C4-2B (cell line): ENCODE measurements at regions not wholly inside any gene's neighbourhood (a gene's known extent, or its start where the extent isn't known, plus 50 kb on each side); places are given as distances from the start of the nearest gene placed in this dataset.
"Not testable (repeated sequence)": the region's sequence is repeated elsewhere in the genome, so short reads cannot be mapped to it uniquely, and the experiment has no call there.

Source experiments
- H3K27ac ChIP-seq: fragments of 450-650 bp; 2 replicates; pipeline ENCODE4 v1.5.1; 2017
- ZFX ChIP-seq: fragments of 450-650 bp; IDR thresholded peaks from 2 replicates; pipeline ENCODE4 v1.6.1; 2017
- TF ChIP-seq, protein P1 (sequence below): fragments of 450-650 bp; conservative IDR thresholded peaks from 2 replicates; pipeline ENCODE4 v1.5.1; 2017; ENCODE audit warnings: mild to moderate bottlenecking

GRCh38 chr1:242610209-242610608, 85.7 kb upstream of the PLD5 start:
- no peak overlapping the region for H3K27ac ChIP-seq
- no peak for TF ChIP-seq ZFX
- TF ChIP-seq, protein P1, sequence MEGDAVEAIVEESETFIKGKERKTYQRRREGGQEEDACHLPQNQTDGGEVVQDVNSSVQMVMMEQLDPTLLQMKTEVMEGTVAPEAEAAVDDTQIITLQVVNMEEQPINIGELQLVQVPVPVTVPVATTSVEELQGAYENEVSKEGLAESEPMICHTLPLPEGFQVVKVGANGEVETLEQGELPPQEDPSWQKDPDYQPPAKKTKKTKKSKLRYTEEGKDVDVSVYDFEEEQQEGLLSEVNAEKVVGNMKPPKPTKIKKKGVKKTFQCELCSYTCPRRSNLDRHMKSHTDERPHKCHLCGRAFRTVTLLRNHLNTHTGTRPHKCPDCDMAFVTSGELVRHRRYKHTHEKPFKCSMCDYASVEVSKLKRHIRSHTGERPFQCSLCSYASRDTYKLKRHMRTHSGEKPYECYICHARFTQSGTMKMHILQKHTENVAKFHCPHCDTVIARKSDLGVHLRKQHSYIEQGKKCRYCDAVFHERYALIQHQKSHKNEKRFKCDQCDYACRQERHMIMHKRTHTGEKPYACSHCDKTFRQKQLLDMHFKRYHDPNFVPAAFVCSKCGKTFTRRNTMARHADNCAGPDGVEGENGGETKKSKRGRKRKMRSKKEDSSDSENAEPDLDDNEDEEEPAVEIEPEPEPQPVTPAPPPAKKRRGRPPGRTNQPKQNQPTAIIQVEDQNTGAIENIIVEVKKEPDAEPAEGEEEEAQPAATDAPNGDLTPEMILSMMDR = no peak

GRCh38 chr1:242605521-242605920, 81.0 kb upstream of the PLD5 start:
- TF ChIP-seq ZFX = no peak
- TF ChIP-seq, protein P1 = no peak

DNA sequence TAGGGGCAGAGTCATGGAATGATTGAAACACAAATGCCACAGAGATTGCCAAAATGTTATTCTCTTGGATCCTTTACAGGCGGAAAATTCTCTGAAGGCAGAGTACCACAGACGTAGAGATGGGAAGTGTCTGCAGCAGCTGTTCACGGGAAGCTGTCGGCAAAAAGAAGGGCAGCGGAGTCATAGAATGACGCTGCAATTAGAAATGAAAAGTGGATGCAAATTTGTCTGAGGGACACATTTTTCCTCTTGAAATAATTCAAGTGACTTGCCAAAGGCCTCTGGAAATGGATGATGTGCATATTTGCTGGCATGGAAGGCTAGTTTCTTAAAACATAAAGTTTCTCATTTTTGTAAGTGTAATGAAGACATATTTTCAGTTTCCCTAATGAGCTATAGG, 77.5 kb upstream of the PLD5 start:
- TF ChIP-seq, protein P1 = no peak
- no peak for TF ChIP-seq ZFX
- H3K27ac ChIP-seq = no peak overlapping the region

More at GRCh38 chr1:242605521-242605920, 81.0 kb upstream of the PLD5 start:
- H3K27ac ChIP-seq = no peak overlapping the region

DNA sequence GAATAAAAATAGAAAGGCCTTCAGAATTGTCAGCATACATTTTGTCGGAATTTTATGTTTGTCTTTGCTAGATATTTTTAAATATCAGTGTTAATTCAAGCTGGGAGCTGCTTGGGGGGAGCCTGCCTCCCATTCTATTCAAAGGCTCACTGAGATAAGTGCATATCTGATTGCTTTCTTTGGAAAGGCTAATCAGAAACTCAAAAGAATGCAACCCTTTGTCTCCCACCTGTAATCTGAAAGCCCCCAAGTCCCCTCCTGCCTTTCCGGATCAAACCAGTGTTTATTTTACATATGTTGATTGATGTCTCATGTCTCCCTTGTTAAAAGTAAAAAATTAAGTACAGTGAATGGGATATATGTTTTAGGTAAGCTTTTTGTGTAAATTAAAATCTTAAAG, 69.3 kb upstream of the PLD5 start:
- H3K27ac ChIP-seq = not testable (repeated sequence)

- no peak overlapping the region for H3K27ac ChIP-seq
- no peak for TF ChIP-seq ZFX
- TF ChIP-seq, protein P1 = no peak
Measured at GRCh38 chr1:242586360-242586680, 61.8 kb upstream of the PLD5 start.

DNA sequence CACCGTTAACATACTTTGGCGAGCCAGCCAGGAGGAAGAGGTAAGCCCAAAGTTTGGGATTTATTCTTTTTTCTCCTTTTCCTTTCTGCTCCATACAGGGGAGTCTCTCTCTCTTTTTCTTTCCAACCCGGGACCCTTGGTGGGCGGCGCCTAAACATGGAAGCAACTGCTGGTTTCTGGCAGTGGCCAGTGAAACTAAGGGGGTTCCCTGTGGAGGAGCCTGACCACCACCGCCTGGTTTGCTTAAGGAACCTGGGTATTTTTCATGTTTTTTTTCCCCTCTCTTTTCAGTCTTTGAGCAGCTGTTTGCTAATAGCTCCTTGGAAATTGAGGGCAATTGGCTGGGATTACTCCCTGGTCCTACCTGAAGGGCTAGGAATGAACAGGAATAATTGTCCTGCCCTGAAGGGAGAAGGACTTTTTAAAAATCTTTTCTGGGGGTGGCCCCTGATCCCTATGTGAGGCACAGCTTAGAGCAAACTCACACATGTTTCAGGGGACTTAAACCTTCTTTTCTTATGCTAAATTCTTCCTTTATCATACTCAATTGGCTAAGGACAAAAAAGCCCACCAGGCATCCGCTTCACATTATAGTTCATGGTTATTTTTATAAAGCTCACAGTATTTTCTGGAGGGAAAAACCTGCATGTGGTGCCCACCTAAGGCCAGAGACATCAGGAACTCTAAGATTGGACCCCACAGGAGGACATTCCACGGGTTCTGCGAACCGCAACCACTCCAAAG, 61.3 kb upstream of the PLD5 start:
- TF ChIP-seq ZFX = no peak
- TF ChIP-seq, protein P1 = no peak
- H3K27ac ChIP-seq = no peak overlapping the region

GRCh38 chr1:242582669-242583068, 58.2 kb upstream of the PLD5 start:
- TF ChIP-seq ZFX = no peak
- TF ChIP-seq, protein P1 = no peak
- H3K27ac ChIP-seq = no peak overlapping the region
